8988T (cell line): ENCODE measurements at regions not wholly inside any gene's neighbourhood (a gene's known extent, or its start where the extent isn't known, plus 50 kb on each side); places are given as distances from the start of the nearest gene placed in this dataset.
"Not testable (repeated sequence)": the region's sequence is repeated elsewhere in the genome, so short reads cannot be mapped to it uniquely, and the experiment has no call there.

Experiments used
- DNase-seq: peaks from one replicate; pipeline ENCODE4 v3.0.0; 2011

DNA sequence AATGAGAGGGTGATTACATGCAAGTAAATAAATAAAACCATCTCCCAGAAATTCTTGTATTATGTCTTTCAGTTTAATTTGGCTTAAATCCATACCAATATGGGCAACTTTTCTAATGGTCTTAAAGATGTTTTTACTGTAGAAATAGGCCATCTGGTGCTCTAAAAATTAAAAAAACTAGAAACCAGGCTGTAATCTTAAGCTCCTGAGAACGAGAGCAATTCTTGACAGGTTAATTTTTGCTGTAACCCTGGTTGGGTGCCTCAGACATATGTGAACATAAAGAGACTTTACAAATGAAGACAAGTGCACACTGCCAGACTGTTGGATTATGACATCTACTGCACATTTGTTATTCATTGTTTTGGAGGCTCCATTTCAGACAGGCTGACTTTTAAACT, 246.8 kb upstream of the DAB2 start:
- DNase-seq = no peak

GRCh38 chr5:39670955-39671354, 246.2 kb upstream of the DAB2 start:
- DNase-seq = no peak

DNA sequence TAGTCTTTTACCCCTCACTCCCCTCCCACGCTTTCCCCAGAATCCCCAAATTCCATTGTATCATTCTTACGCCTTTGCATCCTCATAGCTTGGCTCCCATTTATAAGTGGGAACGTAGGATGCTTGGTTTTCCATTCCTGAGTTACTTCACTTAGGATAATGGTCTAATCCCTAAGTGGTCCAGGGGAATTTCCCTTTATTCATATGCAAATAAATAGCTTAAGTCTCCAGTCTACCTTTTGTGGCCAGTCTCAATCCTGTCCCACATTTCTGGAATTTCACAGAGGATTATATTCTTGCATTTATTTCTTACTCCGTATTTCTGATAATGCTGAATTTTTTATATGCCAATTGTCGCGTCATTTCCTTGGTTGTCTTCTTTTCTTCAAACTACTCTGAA, 245.6 kb upstream of the DAB2 start:
- DNase-seq = no peak

- no peak for DNase-seq
Observed at GRCh38 chr5:39668980-39669379, 244.2 kb upstream of the DAB2 start.

DNA sequence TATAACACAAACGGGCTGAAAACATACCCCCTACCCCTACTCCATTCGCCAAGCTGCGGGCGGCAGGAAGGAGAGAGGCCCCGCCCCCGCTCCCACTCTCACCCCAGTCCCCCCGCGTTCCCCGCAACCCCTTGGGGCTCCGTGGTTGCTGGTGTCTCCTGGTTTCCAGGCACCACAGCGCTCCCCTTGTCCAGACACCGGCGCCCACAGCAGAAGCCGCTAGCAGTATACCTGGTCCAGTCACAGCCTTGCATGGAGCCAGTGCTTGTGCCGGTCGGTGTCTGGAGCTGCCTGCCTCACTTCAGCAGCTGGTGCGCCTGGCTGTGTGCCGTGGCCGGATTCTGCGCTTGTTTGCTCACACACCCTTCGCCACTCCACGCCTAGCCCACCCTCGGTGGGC, 240.5 kb upstream of the DAB2 start:
- DNase-seq = no peak

- no peak for DNase-seq
Observed at GRCh38 chr5:39662945-39663344, 238.2 kb upstream of the DAB2 start.

DNA sequence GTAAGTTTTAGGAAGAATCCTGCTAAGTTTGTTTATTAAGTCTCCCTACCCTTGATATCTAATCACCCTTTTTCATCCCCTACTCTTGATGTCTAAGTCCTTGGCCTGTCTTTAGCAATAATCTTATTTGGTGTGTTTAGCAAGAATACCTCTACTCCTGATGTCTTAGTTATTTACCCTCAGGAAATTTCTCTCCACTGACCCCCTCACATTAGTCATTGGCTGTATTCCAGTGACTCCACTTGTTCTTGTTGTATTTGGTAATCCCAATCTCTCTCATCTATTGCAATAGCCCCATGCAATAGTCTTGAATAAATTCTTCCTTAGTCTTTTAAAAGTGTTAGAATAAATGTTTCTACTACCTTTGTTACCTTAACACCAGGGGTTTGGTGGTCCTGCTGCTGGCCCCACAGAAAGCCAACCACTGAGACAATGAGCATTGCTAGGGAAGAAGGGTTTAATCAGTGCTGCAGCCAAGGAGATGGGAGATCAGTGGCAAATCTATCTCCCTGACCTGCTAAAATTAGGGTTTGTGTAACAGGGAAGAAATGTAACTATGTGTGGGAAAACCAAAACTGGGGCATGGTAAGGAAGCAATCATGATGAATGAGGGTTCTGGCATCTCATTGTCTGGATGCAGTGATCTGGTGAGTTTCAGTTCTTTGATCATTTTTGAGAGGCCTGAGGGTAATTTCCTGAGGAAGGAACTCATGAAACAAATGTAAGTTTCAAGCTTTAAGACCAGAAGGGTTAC, 236.4 kb upstream of the DAB2 start:
- DNase-seq = no peak

DNA sequence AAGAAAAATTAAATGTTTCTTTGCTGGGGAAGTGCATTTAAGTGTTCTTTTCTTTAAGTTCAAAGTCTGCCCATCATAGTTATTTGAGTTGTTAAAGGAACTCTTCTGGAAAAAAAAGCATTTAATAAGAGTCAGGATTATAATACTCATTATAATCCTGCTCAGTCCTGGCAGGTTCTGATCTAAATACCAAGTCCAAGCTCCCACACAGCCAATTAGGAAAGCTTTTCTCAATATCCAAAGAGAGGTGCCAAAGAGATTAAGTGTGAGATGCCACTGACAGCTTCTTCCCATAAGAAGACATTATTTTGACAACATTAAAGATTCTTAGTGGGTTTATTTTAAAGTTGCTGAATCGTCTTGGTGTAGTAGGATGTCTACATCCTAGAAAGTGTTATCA, 235.2 kb upstream of the DAB2 start:
- DNase-seq = no peak

DNA sequence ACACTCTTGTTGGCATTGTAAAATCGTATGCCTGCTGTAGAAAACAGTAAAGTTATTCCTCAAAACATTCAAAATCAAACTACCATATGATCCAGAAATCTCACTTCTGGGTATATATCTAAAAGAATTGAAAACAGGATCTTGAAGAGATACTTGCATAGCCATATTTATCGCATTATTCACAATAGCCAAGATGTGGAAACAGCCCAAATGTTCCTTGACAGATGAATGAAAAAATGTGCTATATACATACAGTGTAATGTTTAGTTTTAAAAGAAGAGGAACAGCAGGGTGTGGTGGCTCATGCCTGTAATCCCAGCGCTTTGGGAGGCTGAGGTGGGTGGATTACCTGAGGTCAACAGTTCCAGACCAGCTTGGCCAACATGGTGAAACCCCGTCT, 234.1 kb upstream of the DAB2 start:
- no peak for DNase-seq

DNA sequence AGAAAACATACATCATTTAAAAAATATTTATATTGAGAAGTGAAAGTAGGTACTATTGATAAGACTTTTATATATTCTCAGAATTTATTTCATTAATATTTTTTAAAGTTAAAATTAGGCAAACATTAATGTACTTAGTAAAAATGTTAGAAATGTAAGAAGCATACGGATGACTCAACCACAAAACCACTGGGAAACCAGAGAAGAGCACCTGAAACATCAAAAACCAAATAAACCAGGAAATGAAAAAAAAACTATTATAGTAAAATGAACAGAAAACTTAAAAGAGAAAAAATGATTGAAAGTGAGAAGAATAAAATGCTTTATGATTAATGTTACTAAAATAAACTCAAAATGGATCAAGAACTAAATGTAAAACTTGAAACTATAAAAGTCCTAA, 233.2 kb upstream of the DAB2 start:
- DNase-seq = no peak

GRCh38 chr5:39656600-39656999, 231.8 kb upstream of the DAB2 start:
- no peak for DNase-seq

- DNase-seq = no peak
Observed at GRCh38 chr5:39654715-39655114, 229.9 kb upstream of the DAB2 start.

DNA sequence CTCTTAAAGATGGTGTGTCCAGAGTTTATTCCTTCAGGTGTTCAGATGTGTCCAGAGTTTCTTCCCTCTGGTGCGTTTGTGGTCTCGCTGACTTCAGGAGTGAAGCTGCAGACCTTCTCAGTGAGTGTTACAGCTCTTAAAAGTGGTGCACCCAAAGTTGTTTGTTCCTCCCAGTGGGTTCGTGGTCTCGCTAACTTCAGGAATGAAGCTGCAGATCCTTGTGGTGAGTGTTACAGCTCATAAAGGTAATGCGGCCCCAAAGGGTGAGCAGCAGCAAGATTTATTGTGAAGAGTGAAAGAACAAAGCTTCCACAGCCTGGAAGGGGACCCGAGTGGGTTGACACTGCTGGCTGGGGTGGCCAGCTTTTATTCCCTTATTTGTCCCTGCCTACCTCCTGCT, 227.7 kb upstream of the DAB2 start:
- DNase-seq = not testable (repeated sequence)

GRCh38 chr5:39652036-39652435, 227.3 kb upstream of the DAB2 start:
- DNase-seq = no peak

DNA sequence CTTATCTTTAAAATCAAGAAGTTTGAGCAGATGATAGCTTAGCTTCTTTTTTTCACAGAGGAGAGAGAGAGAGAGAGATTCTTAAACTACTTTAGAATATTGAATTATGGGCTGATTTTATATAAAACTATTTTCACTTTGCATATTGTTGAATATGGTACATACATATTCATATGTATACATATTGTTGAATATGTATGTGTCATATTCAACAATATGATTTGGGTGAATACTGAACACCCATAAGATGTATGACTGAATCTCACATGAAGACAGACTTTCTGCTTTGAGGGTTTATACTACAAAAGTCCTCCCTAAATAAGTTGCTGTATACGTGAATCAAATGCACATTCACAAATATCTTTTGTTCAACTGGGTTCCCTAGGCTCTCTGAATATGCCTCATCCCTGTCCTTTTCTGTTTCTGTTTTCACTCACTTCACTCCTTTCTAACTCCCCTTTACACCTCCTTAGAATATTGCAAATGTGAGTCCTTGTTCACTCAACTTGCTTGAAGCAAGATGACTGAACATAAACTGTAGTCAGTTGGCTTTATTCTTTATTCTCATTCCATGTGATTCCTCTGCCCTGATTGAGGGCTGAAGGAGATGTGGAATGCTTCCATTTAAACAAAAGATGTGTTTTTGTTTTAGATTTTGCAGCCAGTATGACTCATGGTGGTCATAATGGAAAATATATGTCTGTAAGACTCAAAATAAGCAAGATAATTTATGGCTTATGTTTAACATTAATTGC, 225.4 kb upstream of the DAB2 start:
- no peak for DNase-seq

GRCh38 chr5:39648848-39649227, 224.1 kb upstream of the DAB2 start:
- DNase-seq = no peak

DNA sequence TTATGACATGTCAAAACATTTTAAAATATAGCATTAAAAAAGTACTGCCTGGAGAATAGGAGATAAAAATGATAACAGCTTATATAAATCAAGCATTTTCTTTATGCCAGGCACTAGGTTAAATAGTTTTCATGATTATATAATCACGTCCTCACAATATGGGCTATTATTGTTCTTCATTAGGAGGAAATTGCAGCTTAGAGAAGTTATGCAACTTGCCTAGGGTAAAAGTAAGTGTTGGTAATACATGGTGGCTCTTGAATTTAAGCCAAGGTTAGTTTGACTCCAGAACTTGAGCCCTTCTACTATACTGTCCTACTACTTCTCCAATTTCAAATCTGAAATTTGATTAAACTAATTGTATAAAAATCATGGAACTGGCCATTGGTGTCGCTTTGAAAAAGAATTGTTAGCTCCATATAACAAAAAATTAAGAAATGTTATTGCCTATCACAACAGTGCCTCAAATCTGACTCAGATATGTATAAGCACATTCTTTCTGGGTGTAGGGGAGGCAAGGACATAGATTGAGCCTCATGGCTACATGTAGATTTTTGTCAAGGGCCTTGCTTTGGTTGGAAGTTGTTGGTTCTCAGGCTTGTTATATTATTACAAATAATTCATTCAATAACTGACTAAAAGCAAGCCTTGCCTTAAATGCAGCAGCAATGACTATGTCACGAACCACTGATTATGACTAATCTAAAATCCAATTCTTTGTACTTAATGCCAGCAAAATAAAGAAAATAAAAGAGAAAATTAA, 223.5 kb upstream of the DAB2 start:
- no peak for DNase-seq

- no peak for DNase-seq
Observed at GRCh38 chr5:39640552-39640951, 215.8 kb upstream of the DAB2 start.

DNA sequence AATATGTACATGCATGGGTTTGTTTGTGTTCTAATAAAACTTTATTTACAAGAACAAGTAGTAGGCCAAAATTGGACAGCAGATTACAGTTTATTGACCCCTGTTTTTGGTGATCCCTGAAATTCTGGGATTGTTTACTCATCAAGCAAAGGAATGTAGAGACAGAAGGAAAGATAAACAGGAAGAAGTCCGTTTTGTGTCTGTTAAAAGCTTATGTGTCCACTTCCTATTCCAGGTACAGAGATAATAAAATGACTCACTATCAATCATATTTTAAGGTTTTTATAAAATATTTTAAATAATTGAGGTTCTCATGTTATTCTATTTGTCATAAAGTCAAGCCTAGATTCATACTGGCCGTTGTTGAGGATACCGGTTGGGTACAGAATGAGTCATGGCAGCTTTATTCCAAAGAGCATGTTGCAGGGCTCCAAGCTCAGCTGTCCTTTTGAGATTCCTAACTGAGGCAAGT, 214.9 kb upstream of the DAB2 start:
- no peak for DNase-seq

DNA sequence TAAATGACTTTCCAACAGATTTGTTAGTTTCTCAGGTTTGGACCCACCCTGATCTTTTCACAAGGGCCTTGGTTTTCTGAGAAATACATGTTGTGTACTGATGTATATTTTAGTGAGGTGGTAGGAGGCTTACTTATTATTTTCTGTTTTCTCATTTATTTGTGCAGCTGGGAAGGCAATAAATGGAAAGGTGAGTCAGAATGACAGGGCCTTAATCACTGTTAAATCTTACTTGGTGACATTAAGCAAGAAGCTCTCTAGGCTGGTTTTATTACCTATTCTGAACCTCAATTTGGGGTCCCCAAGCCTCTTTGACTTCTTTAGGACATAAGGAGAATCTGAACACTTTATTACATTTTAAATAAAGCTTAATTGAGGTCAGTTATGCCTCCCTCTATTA, 214.0 kb upstream of the DAB2 start:
- DNase-seq = no peak

- DNase-seq = no peak
Observed at GRCh38 chr5:39633057-39633456, 208.3 kb upstream of the DAB2 start.

DNA sequence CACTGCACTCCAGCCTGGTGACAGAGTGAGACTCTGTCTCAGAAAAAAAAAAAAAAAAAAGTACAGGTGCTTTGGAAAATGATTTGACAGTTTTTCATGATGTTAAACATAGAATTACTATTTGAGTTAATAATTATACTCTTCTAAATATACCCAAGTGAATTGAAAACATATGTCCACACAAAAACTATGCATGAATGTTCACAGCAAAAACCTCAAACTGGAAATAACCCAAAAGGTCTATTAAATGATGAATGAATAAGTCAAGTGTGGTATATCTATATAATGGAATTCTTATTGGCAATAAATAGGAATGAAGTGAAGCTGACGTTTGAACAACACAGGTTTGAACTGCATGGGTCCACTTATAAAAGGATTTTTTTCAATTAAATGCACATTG, 207.2 kb upstream of the DAB2 start:
- DNase-seq = no peak

DNA sequence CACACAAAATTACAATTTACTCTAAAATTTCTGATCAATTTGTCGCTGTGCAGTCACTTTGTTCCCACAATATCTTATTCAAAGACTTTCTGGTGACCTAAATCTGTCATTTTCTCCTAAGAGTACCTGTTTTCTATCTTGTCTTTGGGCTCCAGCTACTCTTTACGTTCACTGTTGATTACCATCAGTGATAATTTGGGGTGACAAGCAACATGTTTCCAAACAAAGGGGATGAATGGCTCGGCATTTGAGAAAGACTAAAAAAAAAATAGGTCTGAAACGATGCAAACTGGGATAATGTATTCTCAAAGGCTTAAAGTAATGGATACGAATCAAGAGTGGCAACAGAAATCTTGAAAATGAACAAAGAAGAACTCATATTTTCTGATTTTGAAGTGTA, 205.2 kb upstream of the DAB2 start:
- DNase-seq = no peak

- DNase-seq = no peak
Observed at GRCh38 chr5:39628348-39628747, 203.6 kb upstream of the DAB2 start.
